ENCODE measurements at regions not wholly inside any gene's neighbourhood (a gene's known extent, or its start where the extent isn't known, plus 50 kb on each side); places are given as distances from the start of the nearest gene placed in this dataset.

GRCh38 chr12:30807695-30808034, 52.9 kb upstream of the CAPRIN2 start:
- Mint-ChIP-seq H3K4me3 (no peak overlapping the region), H3K36me3 (no peaks in the 10 kb centered on the region), H3K27me3 (peaks cover 13% of the 10 kb centered on the region), H3K27ac (no peak overlapping the region), H3K9me3 (peaks cover 2% of the 10 kb centered on the region), H3K4me1 (ENCODE audit: low read depth) (no peaks in the 10 kb centered on the region)
- CTCF ChIA-PET, result interaction anchor here (0.7 to 3.6 kb wide), 14 partner anchors 8 to 1288 kb away, joined by 3 to 27 read pairs (median 4); partner anchors contain the start of genes CAPRIN2 and IPO8
- POLR2A ChIA-PET, result no interaction called here
- no peak for DNase-seq
- intact Hi-C loops (cut with micrococcal nuclease), result loop anchor here (1.0 kb wide), 3 partner anchors 52 to 1287 kb away; no protein-coding TSS in a partner anchor

- peak; percentile 16 for DNase-seq
- no peak overlapping the region for H3K4me3 Mint-ChIP-seq
- no peaks in the 10 kb centered on the region for H3K36me3 Mint-ChIP-seq
- H3K4me1 Mint-ChIP-seq (ENCODE audit: low read depth), result no peaks in the 10 kb centered on the region
- H3K27ac Mint-ChIP-seq, result no peak overlapping the region
- ChIA-PET CTCF (interaction anchor here (0.6 to 3.6 kb wide), 15 partner anchors 9 to 1287 kb away, joined by 3 to 27 read pairs (median 4); partner anchors contain the start of genes CAPRIN2 and IPO8), POLR2A (no interaction called here)
- intact Hi-C loops (cut with micrococcal nuclease), result loop anchor here (1.0 kb wide), 3 partner anchors 52 to 1287 kb away; no protein-coding TSS in a partner anchor
- H3K9me3 Mint-ChIP-seq, result peaks cover 2% of the 10 kb centered on the region
- H3K27me3 Mint-ChIP-seq, result peaks cover 13% of the 10 kb centered on the region
Measured at GRCh38 chr12:30806989-30807694, 52.4 kb upstream of the CAPRIN2 start.

GRCh38 chr12:30805959-30806358, 51.2 kb upstream of the CAPRIN2 start:
- peaks cover 10% of the 10 kb centered on the region for H3K27me3 Mint-ChIP-seq
- intact Hi-C loops (cut with micrococcal nuclease), result no loop called here

More at GRCh38 chr12:30805959-30806358, 51.2 kb upstream of the CAPRIN2 start:
- DNase-seq, result no peak
- POLR2A ChIA-PET, result no interaction called here
- Mint-ChIP-seq H3K27ac (no peak overlapping the region), H3K36me3 (no peaks in the 10 kb centered on the region), H3K4me1 (ENCODE audit: low read depth) (no peaks in the 10 kb centered on the region), H3K9me3 (peaks cover 2% of the 10 kb centered on the region), H3K4me3 (no peak overlapping the region)
- CTCF ChIA-PET, result interaction anchor here (0.8 to 3.6 kb wide), 3 partner anchors 20 to 1286 kb away, joined by 3 to 27 read pairs (median 3); partner anchors contain the start of gene CAPRIN2
